Natural killer cell (primary cell): ENCODE measurements at regions not wholly inside any gene's neighbourhood (a gene's known extent, or its start where the extent isn't known, plus 50 kb on each side); places are given as distances from the start of the nearest gene placed in this dataset.

Source experiments
- ATAC-seq, 3 donors: fragments of 150-1000 bp in 2 of 3; fragments of 200-7000 bp in 1 of 3; cut with Tn5 transposase; 1 replicate in 1 of 3; 2 replicates in 2 of 3; pipeline ENCODE4 v1.10.0; 2021; ENCODE audit warnings: mild to moderate bottlenecking in 2 of 3, moderate library complexity in 2 of 3
- DNase-seq, 2 donors: peaks; one replicate each; pipeline versions ENCODE4 v3.0.0 to v3.0.0-alpha.2; 2013 to 2021; ENCODE audit warnings: mixed read lengths in 1 of 2
- H3K27ac ChIP-seq: one replicate; pipeline ENCODE4 v1.5.1; 2013; ENCODE audit warnings: mild to moderate bottlenecking, low read length
- H3K27me3 ChIP-seq: one replicate; pipeline ENCODE4 v1.6.1; 2013; ENCODE audit warnings: low read length; ENCODE audit not compliant: control insufficient read depth, insufficient read depth
- H3K36me3 ChIP-seq: one replicate; pipeline ENCODE4 v1.6.1; 2013; ENCODE audit warnings: low read length; ENCODE audit not compliant: control insufficient read depth, insufficient read depth
- H3K4me1 ChIP-seq: one replicate; pipeline ENCODE4 v1.6.1; 2013; ENCODE audit warnings: low read length; ENCODE audit not compliant: control insufficient read depth, insufficient read depth
- H3K4me3 ChIP-seq: one replicate; pipeline ENCODE4 v1.5.1; 2013; ENCODE audit warnings: low read length
- H3K9me3 ChIP-seq: one replicate; pipeline ENCODE4 v1.6.1; 2013; ENCODE audit warnings: low read length; ENCODE audit not compliant: control insufficient read depth, insufficient read depth
- H3K27ac Mint-ChIP-seq, 2 donors: one replicate each; pipeline ENCODE4 v1.8.0; 2022; ENCODE audit warnings: mild to moderate bottlenecking in 2 of 2, mixed read lengths in 2 of 2, moderate library complexity in 1 of 2
- H3K27me3 Mint-ChIP-seq, 2 donors: one replicate each; pipeline ENCODE4 v1.8.0; 2022; ENCODE audit warnings: low read depth in 2 of 2, mixed read lengths in 2 of 2
- H3K36me3 Mint-ChIP-seq: one replicate; pipeline ENCODE4 v1.8.0; 2022; ENCODE audit warnings: mixed read lengths
- H3K4me1 Mint-ChIP-seq, 2 donors: one replicate each; pipeline ENCODE4 v1.8.0; 2022; ENCODE audit warnings: mixed read lengths in 2 of 2
- H3K4me3 Mint-ChIP-seq: one replicate; pipeline ENCODE4 v1.8.0; 2022; ENCODE audit warnings: mild to moderate bottlenecking, moderate library complexity, mixed read lengths
- H3K9me3 Mint-ChIP-seq, 2 donors: one replicate each; pipeline ENCODE4 v1.8.0; 2022; ENCODE audit warnings: mixed read lengths in 2 of 2
- WGBS: methylation state at CpG from one replicate; pipeline ENCODE4 v1.1.7; 2013; ENCODE audit warnings: missing lambda C conversion rate; ENCODE audit not compliant: insufficient coverage; 5-methylcytosine and 5-hydroxymethylcytosine counted together
- intact Hi-C: fragments of 100-400 bp; cut with micrococcal nuclease; formaldehyde crosslinking; loops from one replicate; pipeline ENCODE4 v1.14.2; 2022
- TF ChIP-seq, protein P1 (sequence below): fragments of 200-600 bp; IDR thresholded peaks from one replicate; pipeline ENCODE4 v1.8.0; 2022; ENCODE audit warnings: antibody characterized with exemption

DNA sequence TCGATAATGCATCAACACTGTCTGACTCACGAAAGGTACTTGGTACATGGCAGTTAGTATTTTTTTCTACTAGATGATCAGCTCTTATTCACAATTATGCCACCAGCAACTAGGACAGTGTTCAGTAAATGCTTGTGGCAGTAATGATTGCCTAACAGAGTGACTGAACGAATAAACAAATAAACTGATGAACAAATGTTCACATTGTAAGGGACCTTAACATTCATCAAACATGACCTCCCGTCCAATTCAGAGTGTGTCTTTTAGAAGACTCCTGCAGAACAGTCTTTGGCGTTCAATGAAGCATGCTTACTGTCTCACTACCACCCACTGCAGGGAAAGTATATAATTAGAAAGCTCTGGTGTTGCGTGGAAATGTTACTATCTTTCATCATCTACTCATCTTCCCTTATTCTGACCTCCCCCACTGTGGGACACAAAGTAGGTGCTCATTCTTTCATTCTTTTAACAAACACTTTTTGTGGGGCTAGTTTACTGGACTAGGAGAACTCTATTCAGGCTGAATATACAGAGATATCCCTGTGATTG, 319.3 kb downstream of the RAB28 start:
- H3K27me3 Mint-ChIP-seq = no peaks in the 10 kb centered on the region
- H3K27me3 ChIP-seq = no peaks in the 10 kb centered on the region
- H3K9me3 ChIP-seq = no peaks in the 10 kb centered on the region
- intact Hi-C loops = no loop called here
- H3K4me1 Mint-ChIP-seq = no peaks in the 10 kb centered on the region
- H3K36me3 ChIP-seq = no peaks in the 10 kb centered on the region
- TF ChIP-seq, protein P1, sequence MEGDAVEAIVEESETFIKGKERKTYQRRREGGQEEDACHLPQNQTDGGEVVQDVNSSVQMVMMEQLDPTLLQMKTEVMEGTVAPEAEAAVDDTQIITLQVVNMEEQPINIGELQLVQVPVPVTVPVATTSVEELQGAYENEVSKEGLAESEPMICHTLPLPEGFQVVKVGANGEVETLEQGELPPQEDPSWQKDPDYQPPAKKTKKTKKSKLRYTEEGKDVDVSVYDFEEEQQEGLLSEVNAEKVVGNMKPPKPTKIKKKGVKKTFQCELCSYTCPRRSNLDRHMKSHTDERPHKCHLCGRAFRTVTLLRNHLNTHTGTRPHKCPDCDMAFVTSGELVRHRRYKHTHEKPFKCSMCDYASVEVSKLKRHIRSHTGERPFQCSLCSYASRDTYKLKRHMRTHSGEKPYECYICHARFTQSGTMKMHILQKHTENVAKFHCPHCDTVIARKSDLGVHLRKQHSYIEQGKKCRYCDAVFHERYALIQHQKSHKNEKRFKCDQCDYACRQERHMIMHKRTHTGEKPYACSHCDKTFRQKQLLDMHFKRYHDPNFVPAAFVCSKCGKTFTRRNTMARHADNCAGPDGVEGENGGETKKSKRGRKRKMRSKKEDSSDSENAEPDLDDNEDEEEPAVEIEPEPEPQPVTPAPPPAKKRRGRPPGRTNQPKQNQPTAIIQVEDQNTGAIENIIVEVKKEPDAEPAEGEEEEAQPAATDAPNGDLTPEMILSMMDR = no peak
- no peak overlapping the region for H3K27ac Mint-ChIP-seq
- no peak overlapping the region for H3K4me3 ChIP-seq
- no peak overlapping the region for H3K27ac ChIP-seq
- DNase-seq = no peak
- 97% methylated on average over 4 of the region's 6 CpGs for WGBS
- peaks cover 8 to 16% of the 10 kb centered on the region in 2 donors for H3K9me3 Mint-ChIP-seq
- H3K36me3 Mint-ChIP-seq = no peaks in the 10 kb centered on the region
- no peak overlapping the region for H3K4me3 Mint-ChIP-seq
- no peak for ATAC-seq
- H3K4me1 ChIP-seq = no peaks in the 10 kb centered on the region

DNA sequence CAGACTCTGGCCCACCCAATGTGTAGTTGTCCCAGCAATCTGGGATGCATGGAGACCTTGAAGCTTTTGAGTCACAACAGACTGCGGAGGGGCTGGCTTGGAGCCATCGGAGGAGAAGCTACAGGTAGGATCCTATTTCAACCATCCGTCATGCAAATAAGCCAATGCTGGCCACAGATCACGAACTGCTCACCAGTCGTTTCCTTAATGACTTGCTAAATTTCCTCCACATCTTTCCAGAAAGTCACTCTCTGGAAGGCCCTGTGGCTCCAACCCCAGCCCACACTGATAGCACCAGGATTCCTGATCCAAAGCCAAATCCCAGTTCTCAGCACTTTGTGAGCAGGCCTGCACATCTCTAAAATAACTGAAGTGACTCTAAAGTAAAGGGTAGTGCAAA, 321.3 kb downstream of the RAB28 start:
- Histone ChIP-seq H3K36me3 (no peaks in the 10 kb centered on the region), H3K27me3 (no peaks in the 10 kb centered on the region), H3K27ac (no peak overlapping the region), H3K4me3 (no peak overlapping the region), H3K9me3 (no peaks in the 10 kb centered on the region), H3K4me1 (no peaks in the 10 kb centered on the region)
- intact Hi-C loops = no loop called here
- 72% methylated on average over 5 of the region's 5 CpGs for WGBS
- Mint-ChIP-seq H3K9me3 (peaks cover 13 to 16% of the 10 kb centered on the region in 2 donors), H3K36me3 (no peaks in the 10 kb centered on the region), H3K27ac (no peak overlapping the region), H3K27me3 (no peaks in the 10 kb centered on the region), H3K4me1 (no peaks in the 10 kb centered on the region), H3K4me3 (no peak overlapping the region)
- TF ChIP-seq, protein P1 = no peak
- no peak for ATAC-seq
- DNase-seq = no peak

DNA sequence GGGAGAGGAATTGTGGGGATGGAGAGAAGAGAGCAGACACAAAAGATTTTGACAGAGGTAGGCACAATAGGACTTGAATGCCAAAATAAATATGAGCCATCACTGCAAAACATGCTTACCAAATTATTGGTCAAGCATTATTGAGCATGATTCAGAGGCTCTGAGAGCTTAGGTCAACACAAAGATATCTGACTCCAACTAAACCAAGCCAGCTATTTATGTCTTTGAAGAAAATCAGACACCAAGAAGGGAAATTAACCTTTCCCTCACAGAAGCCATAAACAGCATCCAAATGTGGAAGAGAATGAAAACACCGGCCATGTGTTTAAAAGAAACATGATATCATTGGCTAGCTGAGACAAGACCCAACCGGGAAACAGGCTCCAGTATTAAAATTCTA, 323.2 kb downstream of the RAB28 start:
- Histone ChIP-seq H3K4me1 (no peaks in the 10 kb centered on the region), H3K4me3 (no peak overlapping the region), H3K27ac (no peak overlapping the region), H3K9me3 (peaks cover 3% of the 10 kb centered on the region), H3K27me3 (no peaks in the 10 kb centered on the region), H3K36me3 (no peaks in the 10 kb centered on the region)
- intact Hi-C loops = no loop called here
- Mint-ChIP-seq H3K27ac (no peak overlapping the region), H3K36me3 (no peaks in the 10 kb centered on the region), H3K27me3 (no peaks in the 10 kb centered on the region), H3K4me1 (no peaks in the 10 kb centered on the region), H3K9me3 (peaks cover 14 to 15% of the 10 kb centered on the region in 2 donors), H3K4me3 (no peak overlapping the region)
- TF ChIP-seq, protein P1 = no peak
- ATAC-seq (no peak), DNase-seq (no peak)
- 100% methylated on average over 1 of the region's 2 CpGs for WGBS

DNA sequence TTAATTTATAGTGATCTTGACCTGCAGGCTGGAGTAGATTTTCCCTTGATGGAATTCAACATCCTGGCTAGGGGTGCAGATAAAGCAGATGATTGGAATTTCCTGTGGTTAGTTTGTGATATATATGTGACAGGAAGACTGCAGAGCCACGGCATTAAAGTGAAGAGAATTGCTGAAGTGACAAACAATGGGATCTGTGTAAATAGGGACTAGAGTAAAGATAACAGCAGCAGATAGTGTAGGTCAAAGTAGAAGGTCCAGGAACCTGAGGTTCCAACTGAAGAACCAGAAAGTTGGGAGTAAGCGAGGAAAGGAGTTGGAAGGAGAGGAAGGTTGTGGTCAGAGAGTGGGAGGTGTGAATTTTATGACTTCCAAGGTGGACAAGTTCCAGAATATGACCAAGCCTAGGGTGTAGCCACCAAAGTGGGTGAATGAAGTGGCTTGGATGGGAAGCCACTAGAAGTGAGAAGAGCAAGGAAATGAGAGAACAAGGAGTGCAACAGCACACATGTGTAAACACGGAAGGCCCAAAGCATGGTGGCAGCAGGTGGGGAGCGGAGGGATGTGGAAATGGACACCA, 325.0 kb downstream of the RAB28 start:
- Mint-ChIP-seq H3K27ac (no peak overlapping the region), H3K27me3 (no peaks in the 10 kb centered on the region), H3K36me3 (no peaks in the 10 kb centered on the region), H3K4me3 (no peak overlapping the region), H3K9me3 (peaks cover 16 to 17% of the 10 kb centered on the region in 2 donors), H3K4me1 (no peaks in the 10 kb centered on the region)
- no peaks in the 10 kb centered on the region for H3K36me3 ChIP-seq
- TF ChIP-seq, protein P1 = no peak
- ATAC-seq (no peak), DNase-seq (no peak)
- intact Hi-C loops = no loop called here
- H3K4me3 ChIP-seq = no peak overlapping the region
- H3K4me1 ChIP-seq = no peaks in the 10 kb centered on the region
- no peaks in the 10 kb centered on the region for H3K27me3 ChIP-seq
- WGBS = 66% methylated on average over 4 of the region's 4 CpGs
- no peak overlapping the region for H3K27ac ChIP-seq
- peaks cover 3% of the 10 kb centered on the region for H3K9me3 ChIP-seq
